DOHH2 (cell line): ENCODE measurements at regions not wholly inside any gene's neighbourhood (a gene's known extent, or its start where the extent isn't known, plus 50 kb on each side); places are given as distances from the start of the nearest gene placed in this dataset.

ENCODE experiments used
- H3F3A ChIP-seq: fragments of 200-600 bp; sonication (generic), shearing (Covaris generic); 2 replicates; pipeline ENCODE4 v1.6.0; 2016; ENCODE audit warnings: antibody characterized with exemption, mild to moderate bottlenecking; ENCODE audit not compliant: control insufficient read depth, insufficient read depth
- H3K27ac ChIP-seq: fragments of 200-600 bp; sonication (generic); 2 replicates; pipeline ENCODE4 v1.5.1; 2014; ENCODE audit warnings: low read depth, mild to moderate bottlenecking, low read length, moderate library complexity
- H3K27me3 ChIP-seq: fragments of 200-600 bp; sonication (generic); 2 replicates; pipeline ENCODE4 v1.6.1; 2014; ENCODE audit warnings: mild to moderate bottlenecking, low read length, mixed read lengths; ENCODE audit not compliant: control insufficient read depth
- H3K36me3 ChIP-seq: fragments of 200-600 bp; sonication (generic); 2 replicates; pipeline ENCODE4 v1.6.1; 2014; ENCODE audit warnings: mild to moderate bottlenecking, low read length, moderate library complexity, mixed read lengths; ENCODE audit not compliant: control insufficient read depth
- H3K4me1 ChIP-seq: fragments of 200-600 bp; sonication (generic); 2 replicates; pipeline ENCODE4 v1.6.1; 2014; ENCODE audit warnings: mild to moderate bottlenecking, low read length, mixed read lengths; ENCODE audit not compliant: control insufficient read depth
- H3K4me2 ChIP-seq: fragments of 200-600 bp; sonication (generic); 2 replicates; pipeline ENCODE4 v1.6.0; 2014; ENCODE audit warnings: mild to moderate bottlenecking, low read length, moderate library complexity
- H3K4me3 ChIP-seq: fragments of 200-600 bp; sonication (generic); 2 replicates; pipeline ENCODE4 v1.5.1; 2014; ENCODE audit warnings: mild to moderate bottlenecking, low read length, mixed read lengths
- H3K79me2 ChIP-seq: fragments of 200-600 bp; sonication (generic); 2 replicates; pipeline ENCODE4 v1.6.1; 2014; ENCODE audit warnings: mild to moderate bottlenecking, low read length, mixed read lengths; ENCODE audit not compliant: control insufficient read depth
- H3K9me2 ChIP-seq: fragments of 200-600 bp; sonication (generic); replicated peaks from 2 replicates; pipeline ENCODE4 v1.6.1; 2014; ENCODE audit warnings: mild to moderate bottlenecking, low read length, mixed read lengths; ENCODE audit not compliant: control insufficient read depth
- H3K9me3 ChIP-seq: fragments of 200-600 bp; sonication (generic); 2 replicates; pipeline ENCODE4 v1.6.1; 2014; ENCODE audit warnings: antibody characterized with exemption, low read length, mixed read lengths; ENCODE audit not compliant: control insufficient read depth, insufficient read depth
- H4K20me1 ChIP-seq: fragments of 200-600 bp; sonication (generic); 2 replicates; pipeline ENCODE4 v1.6.0; 2014; ENCODE audit warnings: low read depth, mild to moderate bottlenecking, antibody characterized with exemption, low read length, moderate library complexity; ENCODE audit not compliant: control insufficient read depth, insufficient read depth
- EZH2phosphoT487 ChIP-seq: fragments of 200-600 bp; sonication (generic); IDR thresholded peaks from 2 replicates; pipeline ENCODE4 v1.6.1; 2017; ENCODE audit warnings: borderline replicate concordance, mild to moderate bottlenecking, antibody characterized with exemption, low read length, moderate library complexity, mixed read lengths
- TF ChIP-seq, protein P1 (sequence below): fragments of 200-600 bp; sonication (generic); IDR thresholded peaks from one replicate; pipeline ENCODE4 v1.5.1; 2014; ENCODE audit warnings: antibody characterized with exemption, mild to moderate bottlenecking, low read depth, low read length; ENCODE audit not compliant: poor library complexity, severe bottlenecking

DNA sequence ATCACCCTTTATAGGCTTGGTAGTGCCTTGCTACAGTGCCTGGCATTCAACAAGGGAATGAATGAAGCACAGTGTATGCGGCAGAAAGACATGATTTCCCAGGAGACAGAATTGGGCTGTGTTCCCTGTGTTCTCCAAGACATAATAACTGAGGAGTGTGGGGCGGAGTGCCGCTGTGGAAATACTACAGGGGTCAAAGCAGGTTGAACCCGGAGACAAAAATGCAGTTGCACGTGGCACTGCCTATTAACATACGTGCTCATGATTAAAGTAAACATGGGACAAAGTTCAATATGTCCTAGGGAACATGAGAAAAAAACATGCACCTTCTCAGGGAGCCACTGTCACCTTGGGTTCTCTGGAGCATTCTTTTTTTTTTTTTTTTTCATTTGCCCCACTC lies 820.8 kb downstream of the RPA4 start:
- Histone ChIP-seq H3K27ac (no peak overlapping the region), H3K9me2 (no peaks in the 10 kb centered on the region), H3F3A (no peaks in the 10 kb centered on the region), H3K36me3 (no peaks in the 10 kb centered on the region), H3K9me3 (no peaks in the 10 kb centered on the region), H3K79me2 (no peaks in the 10 kb centered on the region), H4K20me1 (no peaks in the 10 kb centered on the region), H3K4me2 (no peak overlapping the region), H3K27me3 (no peaks in the 10 kb centered on the region), H3K4me1 (no peaks in the 10 kb centered on the region), H3K4me3 (no peak overlapping the region)
- TF ChIP-seq, protein P1, sequence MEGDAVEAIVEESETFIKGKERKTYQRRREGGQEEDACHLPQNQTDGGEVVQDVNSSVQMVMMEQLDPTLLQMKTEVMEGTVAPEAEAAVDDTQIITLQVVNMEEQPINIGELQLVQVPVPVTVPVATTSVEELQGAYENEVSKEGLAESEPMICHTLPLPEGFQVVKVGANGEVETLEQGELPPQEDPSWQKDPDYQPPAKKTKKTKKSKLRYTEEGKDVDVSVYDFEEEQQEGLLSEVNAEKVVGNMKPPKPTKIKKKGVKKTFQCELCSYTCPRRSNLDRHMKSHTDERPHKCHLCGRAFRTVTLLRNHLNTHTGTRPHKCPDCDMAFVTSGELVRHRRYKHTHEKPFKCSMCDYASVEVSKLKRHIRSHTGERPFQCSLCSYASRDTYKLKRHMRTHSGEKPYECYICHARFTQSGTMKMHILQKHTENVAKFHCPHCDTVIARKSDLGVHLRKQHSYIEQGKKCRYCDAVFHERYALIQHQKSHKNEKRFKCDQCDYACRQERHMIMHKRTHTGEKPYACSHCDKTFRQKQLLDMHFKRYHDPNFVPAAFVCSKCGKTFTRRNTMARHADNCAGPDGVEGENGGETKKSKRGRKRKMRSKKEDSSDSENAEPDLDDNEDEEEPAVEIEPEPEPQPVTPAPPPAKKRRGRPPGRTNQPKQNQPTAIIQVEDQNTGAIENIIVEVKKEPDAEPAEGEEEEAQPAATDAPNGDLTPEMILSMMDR, result no peak

DNA sequence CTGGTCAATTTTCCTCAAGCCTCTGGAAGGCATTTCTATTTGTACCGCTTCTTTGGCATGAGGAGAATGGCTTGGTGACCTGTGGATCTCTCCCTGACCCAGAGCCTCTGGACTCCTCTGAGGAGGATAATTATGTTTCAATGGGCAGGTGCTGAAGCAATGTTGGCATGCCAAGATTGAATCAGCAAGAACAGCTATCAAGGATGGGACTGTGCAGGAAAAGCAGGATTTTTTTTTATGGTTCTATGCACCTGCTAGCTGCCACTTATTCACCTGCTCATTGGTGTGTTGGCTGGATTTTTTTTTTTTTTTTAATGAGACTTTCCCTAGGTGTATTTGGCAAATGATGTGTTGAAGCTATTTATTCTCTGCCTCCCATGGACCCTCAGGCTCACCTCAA lies 821.2 kb downstream of the RPA4 start:
- Histone ChIP-seq H3K36me3 (no peaks in the 10 kb centered on the region), H3K79me2 (no peaks in the 10 kb centered on the region), H3K4me1 (no peaks in the 10 kb centered on the region), H3K4me2 (no peak overlapping the region), H3K9me2 (no peaks in the 10 kb centered on the region), H3K4me3 (no peak overlapping the region), H3K27ac (no peak overlapping the region), H4K20me1 (no peaks in the 10 kb centered on the region), H3F3A (no peaks in the 10 kb centered on the region), H3K27me3 (no peaks in the 10 kb centered on the region), H3K9me3 (no peaks in the 10 kb centered on the region)
- TF ChIP-seq EZH2phosphoT487, result no peak
- TF ChIP-seq, protein P1, result no peak

DNA sequence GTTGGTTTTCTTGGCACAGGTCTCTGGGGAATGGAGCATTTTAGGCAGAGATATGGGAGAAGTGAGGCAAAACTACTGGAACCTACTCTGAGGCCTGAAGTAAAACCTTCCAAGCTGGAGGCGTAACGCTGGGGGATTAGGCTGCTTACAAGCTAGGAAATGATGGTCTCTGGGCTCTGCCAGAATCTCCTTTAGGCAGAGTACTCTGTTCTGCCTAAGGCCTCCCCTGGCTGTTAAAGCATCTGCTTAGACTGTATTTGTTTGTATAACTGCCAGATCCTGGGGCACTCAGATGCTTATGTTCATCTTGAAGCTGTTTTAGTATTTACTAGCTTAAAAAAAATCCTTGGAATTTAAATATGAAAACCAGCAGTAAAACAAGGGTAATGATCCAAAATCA lies 822.2 kb downstream of the RPA4 start:
- H3K79me2 ChIP-seq, result no peaks in the 10 kb centered on the region
- H3K4me2 ChIP-seq, result no peak overlapping the region
- H3K36me3 ChIP-seq, result no peaks in the 10 kb centered on the region
- TF ChIP-seq EZH2phosphoT487, result no peak
- TF ChIP-seq, protein P1, result no peak
- no peak overlapping the region for H3K4me3 ChIP-seq
- no peak overlapping the region for H3K27ac ChIP-seq
- no peaks in the 10 kb centered on the region for H4K20me1 ChIP-seq
- no peaks in the 10 kb centered on the region for H3K9me3 ChIP-seq
- no peaks in the 10 kb centered on the region for H3K9me2 ChIP-seq
- no peaks in the 10 kb centered on the region for H3K4me1 ChIP-seq
- H3K27me3 ChIP-seq, result no peaks in the 10 kb centered on the region
- no peaks in the 10 kb centered on the region for H3F3A ChIP-seq

DNA sequence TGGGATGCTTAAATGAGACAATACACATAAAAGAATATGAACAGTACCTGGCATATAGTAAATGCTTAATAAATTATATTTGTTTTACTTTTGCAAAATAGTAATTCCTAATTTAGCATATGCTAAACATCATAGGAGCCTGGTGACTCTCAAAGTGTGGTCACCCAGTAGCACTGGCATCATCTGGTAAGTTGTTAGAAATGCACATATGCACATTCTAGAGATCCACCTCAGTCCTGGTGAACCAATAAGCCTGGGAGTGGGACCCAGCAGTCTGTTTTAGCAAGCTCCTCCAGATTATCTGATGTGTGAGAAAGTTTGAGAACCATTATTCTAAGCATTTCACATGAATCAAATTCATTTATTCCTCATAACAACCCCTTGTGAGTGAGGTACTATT lies 830.4 kb downstream of the RPA4 start:
- no peak for TF ChIP-seq EZH2phosphoT487
- TF ChIP-seq, protein P1, result no peak
- no peak overlapping the region for H3K4me2 ChIP-seq
- no peak overlapping the region for H3K4me3 ChIP-seq
- no peaks in the 10 kb centered on the region for H3K9me3 ChIP-seq
- no peaks in the 10 kb centered on the region for H4K20me1 ChIP-seq
- H3K79me2 ChIP-seq, result no peaks in the 10 kb centered on the region
- H3K27me3 ChIP-seq, result no peaks in the 10 kb centered on the region
- H3K36me3 ChIP-seq, result no peaks in the 10 kb centered on the region
- H3K9me2 ChIP-seq, result no peaks in the 10 kb centered on the region
- H3K27ac ChIP-seq, result no peak overlapping the region
- no peaks in the 10 kb centered on the region for H3K4me1 ChIP-seq
- H3F3A ChIP-seq, result no peaks in the 10 kb centered on the region
